ENCODE measurements at regions not wholly inside any gene's neighbourhood (a gene's known extent, or its start where the extent isn't known, plus 50 kb on each side); places are given as distances from the start of the nearest gene placed in this dataset.

DNA sequence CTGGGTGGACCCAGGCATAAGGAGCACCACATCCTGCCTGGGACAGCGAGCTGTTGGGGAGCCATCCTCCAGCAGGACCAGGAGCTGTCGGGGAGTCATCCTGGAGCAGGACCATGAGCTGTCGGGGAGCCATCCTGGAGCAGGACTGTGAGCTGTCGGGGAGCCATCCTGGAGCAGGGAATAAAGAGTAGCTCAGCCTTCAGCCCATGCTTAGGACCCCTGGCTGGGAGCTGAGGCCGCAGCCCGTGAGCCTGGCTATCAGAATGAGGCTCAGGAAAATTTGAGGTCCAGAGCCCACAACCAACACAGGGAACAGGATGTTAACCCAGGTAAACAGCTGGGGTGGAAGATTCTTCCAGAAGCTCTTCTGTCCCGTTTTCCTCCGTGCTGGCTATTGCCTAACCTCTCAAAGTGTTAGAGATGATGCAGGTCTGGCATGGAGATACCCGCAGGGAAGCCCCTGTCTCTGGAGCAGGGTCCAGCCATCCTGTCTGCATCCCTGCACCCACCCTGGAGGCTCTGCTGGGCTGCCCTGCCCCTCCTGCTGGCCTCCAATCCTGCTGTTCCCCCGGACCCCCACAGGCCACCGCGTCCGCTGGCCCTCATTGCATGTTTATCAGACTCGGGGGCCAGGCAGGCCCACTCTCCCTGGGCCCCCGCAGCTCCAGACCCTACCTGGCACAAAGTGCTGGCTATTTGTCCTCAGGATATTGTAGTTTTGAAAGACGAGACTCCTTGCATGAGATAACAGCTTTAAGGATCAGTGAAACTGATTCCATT lies 243.5 kb upstream of the MYT1L start:
- DNase-seq: no peak

DNA sequence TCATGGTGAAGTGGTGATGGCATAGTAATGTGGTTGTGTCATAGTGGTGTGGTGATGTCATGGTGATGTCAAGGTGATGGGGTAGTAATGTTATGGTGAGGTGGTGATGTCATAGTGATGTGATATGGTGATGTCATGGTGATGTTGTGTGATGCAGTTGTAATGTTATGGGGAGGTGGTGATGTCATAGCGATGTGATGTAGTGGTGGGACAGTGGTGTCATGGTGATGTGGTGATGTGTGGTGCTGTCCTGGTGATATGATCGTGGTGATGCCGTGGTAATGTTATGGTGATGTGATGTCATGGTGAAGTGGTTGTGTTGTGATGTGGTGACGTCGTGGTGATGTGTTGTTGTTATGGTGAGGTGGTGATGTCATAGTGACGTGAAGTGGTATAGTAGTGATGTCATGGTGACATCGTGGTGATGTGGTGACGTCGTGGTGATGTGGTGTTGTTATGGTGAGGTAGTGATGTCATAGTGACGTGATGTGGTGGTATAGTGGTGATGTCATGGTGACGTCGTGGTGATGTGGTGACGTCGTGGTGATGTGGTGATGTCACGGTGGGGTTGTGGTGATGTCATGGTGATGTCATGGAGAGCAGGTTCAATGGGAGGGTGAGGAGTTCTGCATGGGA lies 242.7 kb upstream of the MYT1L start:
- DNase-seq: no peak

DNA sequence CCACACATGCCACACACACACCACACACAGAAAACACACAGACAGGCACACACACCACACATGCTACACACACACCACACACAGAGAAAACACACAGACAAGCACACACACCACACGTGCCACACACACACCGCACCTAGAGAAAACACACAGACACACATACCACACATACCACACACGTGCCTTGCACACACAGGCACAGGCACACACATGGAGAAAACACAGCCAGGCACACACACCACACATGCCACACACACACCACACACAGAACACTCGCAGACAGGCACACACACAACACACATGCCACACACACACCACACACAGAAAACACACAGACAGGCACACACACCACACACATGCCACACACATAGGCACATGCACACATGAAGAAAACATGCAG lies 242.1 kb upstream of the MYT1L start:
- no peak for DNase-seq

- DNase-seq: no peak
Measured at GRCh38 chr2:2572393-2573204, 241.5 kb upstream of the MYT1L start.

- no peak for DNase-seq
Measured at GRCh38 chr2:2571301-2572150, 240.5 kb upstream of the MYT1L start.

DNA sequence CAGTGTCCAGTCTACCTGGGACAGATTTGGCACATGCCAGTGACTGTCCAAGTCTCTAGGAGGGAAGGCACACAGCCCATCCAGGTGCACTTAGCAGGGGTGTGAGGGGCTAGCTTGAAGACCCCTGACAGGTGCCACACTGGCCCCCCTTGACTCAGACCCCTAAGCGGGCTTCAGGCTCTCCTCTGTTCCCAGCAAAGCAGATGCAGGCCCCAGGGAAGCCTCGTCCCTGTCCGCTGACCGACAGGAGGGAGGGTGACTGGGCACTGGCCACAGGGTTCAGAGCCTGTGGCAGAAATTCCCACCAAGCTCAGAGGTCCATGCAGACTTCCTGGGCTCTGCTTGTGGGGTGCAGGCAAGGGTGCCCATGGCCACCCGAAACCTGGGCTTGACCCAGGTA lies 239.8 kb upstream of the MYT1L start:
- no peak for DNase-seq

DNA sequence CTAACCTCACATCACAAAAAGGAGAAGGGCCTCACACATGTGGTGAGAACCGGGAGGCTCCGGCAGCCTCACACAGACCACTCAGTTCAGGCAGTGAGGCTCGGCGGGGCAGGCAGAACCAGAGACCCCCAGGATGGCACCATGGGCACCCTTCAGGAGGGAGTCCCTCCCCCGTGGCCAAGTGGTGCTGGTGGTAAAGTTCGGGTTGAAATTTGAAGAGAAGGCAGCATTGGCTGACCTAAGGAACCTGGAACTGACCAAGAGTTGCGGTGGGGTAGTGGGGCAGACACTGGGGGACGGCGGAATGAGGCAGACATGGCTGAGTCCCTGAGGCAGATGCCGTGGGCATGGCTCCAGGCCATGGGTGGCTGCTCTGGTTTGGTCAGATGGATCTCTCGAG lies 239.3 kb upstream of the MYT1L start:
- DNase-seq: no peak

DNA sequence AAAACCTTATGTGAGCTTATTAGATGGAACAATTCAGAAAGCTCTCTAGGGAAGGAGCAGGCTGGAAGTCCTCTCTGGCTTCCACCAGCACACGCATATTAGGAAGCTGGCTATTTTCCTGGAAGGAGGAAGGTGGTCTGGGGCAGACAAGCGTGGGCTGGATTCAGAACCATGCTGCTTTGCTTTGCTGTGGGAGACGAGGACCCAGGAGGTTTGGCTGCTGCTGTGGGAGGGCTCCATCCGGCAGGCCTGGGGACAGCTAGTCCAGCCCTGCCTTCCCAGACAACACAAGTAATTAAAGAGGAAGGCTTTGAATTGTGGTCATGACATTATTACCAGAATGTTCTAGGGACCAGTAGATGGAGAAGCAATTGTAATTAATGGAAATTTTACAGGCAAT lies 238.8 kb upstream of the MYT1L start:
- DNase-seq: no peak

DNA sequence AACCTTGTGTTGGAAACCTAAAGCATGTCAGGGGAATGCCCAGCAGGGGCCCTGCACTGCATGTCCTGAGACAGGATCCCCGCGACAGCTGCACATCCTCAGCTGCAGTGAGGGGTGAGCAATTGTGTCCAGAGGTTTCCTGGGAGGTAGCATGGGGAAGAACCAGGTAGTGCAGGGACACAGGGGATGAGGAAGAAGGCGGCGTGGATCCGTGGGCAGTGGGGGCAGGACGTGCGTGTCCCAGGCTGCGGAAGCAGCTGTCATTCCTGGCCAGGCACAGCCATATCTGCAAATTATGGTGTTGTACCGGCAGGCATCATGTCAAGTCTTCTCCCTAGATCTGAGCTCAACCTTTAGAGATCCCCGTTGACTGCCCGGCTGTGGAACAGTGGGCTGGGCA lies 238.2 kb upstream of the MYT1L start:
- DNase-seq: no peak

DNA sequence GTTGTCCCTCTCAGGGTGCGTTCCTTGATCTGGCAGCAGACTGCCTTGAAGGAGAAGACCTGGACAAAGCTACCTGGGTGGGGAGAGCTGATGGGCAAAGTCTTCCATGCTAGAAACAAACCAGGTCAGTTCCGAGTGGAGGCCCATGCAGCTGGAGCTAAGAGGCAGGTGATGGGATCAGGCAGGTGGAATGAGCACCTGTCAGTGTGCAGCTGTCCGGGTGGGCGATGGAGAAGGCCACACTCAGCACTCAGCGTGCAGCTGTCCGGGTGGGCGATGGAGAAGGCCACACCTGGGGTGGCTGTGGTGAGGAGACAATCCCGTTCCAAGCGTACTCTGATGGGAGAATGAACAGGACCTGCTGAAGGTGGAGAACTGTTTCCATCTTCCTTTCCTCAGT lies 237.3 kb upstream of the MYT1L start:
- DNase-seq: no peak

DNA sequence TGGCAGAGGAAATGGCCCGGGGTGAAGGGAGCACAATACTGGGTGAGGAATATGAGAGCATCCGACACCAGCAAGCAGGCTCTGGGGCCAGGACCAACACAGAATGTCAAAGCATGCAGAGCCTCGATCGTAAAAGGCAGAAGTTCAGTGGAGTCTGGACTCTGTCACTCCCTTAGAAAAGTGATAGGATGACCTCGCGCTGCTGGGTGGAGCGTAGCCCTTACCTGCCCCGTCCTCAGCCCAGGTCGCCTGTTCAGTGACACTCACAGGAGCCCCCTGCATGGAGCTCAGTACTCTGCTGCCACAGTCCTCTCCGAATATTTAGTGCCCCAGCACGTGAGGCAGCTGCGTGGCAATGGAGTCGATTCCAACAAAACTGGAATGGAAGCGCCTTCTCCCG lies 236.7 kb upstream of the MYT1L start:
- DNase-seq: no peak

- no peak for DNase-seq
Measured at GRCh38 chr2:2566396-2567323, 235.6 kb upstream of the MYT1L start.

GRCh38 chr2:2565671-2566070 lies 234.6 kb upstream of the MYT1L start:
- DNase-seq: no peak

- DNase-seq: no peak
Measured at GRCh38 chr2:2564300-2565078, 233.4 kb upstream of the MYT1L start.

DNA sequence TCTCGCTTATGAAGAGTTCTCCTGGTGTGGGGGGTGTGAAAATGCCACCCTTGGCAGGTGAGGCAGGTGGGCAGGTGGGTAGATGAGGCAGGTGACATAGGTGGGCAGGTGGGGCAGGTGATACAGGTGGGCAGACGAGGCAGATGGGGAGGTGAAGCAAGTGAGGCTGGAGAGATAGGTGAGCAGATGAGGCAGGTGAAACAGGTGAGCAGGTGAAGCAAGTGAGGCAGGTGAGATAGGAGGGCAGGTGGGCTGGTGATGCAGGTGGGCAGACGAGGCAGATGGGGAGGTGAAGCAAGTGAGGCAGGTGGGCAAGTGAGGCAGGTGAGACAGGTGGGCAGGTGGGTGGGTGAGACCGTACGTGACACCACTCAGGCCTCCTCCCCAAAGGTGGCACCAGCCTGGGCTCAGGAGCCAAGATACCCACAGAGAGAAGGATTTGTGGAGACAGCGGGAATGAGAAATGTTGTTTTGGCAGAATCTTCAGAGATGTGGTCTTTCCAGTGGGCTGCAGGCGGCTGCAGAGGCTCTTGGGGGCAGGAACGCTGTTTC lies 232.3 kb upstream of the MYT1L start:
- DNase-seq: no peak

DNA sequence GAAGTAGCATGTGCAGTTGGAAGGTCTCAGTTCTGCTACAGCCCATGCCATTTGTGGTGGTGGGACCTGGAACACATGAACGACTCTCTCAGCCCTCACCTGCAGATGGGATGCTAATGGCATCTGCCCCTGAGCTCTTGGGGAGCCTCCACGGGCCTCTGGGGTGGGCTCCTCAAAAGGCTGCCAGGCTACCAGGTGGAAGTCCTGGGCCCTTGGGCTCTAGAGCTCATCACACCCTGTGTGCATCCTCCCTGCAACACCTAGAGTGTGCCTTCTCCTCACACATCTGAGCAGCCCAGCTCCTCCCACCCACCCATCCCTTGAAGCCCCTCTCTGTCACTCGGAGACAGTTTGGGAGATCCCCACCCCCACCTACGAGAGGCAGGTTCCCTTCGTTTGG lies 231.8 kb upstream of the MYT1L start:
- no peak for DNase-seq

- no peak for DNase-seq
Measured at GRCh38 chr2:2561346-2562095, 230.4 kb upstream of the MYT1L start.

DNA sequence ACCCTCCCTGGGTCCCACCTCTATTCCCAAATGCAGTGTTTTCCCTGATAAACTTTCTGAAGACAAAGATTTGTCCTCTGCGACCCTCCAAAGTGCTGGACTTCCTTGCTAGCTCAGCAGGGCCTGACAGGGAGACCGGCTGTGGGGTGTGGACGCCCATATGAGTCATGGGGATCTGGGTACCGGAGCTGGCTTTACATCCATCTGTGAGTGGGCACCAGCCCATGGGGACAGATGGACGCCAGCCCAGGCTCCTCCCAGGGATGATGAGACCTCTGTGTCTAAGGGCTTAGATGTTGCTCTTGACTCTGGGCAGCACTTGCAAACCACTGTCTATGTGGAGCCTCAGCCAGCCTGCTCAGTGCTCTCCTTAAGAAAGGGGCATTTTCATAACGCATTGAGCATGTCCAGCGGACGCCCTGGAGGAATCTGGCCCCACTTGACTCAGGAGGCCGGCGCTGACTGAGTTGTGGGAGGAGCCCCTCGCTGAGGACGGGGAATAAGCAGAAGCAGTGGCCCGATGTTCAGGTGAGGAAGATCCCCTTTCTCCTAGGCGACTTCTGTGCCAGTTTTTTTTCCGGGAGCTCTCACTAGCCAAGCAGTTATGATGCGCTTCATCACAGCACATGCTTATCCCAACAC lies 229.4 kb upstream of the MYT1L start:
- no peak for DNase-seq

DNA sequence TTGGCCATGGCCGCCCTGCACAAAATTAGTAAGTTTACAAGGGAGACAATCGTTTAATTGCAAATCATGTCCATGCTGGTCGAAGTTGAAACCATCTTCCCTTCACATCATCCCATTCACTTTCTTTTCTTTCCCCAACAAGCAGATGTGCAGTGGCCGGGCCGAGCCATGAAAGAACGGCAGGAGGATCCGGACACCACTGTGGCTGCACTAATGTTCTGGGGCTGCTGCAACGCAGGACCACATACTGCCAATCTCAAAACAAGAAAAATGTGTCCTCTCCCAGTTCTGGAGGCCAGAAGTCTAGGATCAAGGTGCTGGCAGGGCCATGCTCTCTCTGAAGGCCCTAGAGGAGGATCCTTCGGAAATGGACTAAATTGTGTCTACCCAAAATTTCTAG lies 227.4 kb upstream of the MYT1L start:
- DNase-seq: no peak
